ENCODE measurements at regions not wholly inside any gene's neighbourhood (a gene's known extent, or its start where the extent isn't known, plus 50 kb on each side); places are given as distances from the start of the nearest gene placed in this dataset.

GRCh38 chr21:35777081-35777480 is 283.2 kb downstream of the SETD4 start:
- TF ChIP-seq EZH2 (optimal IDR thresholded peaks at IDR 0.05; ENCODE audit: low read depth, low read length) (no peak), EZH2phosphoT487 (IDR thresholded peaks at IDR 0.05; ENCODE audit: low read length) (no peak)
